ENCODE measurements at regions not wholly inside any gene's neighbourhood (a gene's known extent, or its start where the extent isn't known, plus 50 kb on each side); places are given as distances from the start of the nearest gene placed in this dataset.

DNA sequence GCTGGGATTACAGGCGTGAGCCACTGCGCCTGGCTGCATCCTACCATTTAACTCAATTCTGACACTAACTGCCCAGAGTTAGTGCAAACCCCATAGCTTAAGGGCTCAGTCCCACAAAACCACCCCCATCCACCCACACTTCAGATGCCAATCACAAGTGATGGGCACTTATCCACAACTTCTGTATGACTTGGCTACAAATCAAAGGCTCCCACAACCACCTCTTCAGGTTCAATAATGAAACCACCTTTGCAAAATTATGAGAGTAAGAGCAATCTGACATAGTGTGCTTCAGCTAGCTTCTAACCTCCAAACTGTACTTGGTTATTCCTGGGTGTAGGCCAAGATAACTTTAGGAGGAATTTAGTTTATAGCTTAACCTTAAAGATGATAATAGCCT lies 51.3 kb upstream of the SLC35F5 start:
- Histone ChIP-seq H3K4me1 (replicated peaks in 1 of 2) (peaks cover 0 to 10% of the 10 kb centered on the region in 2 donors), H3K36me3 (replicated peaks in 1 of 2) (no peaks in the 10 kb centered on the region), H3K9me3 (replicated peaks in 1 of 3) (no peaks in the 10 kb centered on the region), H3K27me3 (no peaks in the 10 kb centered on the region), H3K4me3 (no peak overlapping the region), H3K27ac (no peak overlapping the region)
- WGBS, 4 donors = 100% methylated on average over 2 of the region's 2 CpGs; no CpG with 5 or more reads in 1 of the 4 donors
- TF ChIP-seq, protein P1, sequence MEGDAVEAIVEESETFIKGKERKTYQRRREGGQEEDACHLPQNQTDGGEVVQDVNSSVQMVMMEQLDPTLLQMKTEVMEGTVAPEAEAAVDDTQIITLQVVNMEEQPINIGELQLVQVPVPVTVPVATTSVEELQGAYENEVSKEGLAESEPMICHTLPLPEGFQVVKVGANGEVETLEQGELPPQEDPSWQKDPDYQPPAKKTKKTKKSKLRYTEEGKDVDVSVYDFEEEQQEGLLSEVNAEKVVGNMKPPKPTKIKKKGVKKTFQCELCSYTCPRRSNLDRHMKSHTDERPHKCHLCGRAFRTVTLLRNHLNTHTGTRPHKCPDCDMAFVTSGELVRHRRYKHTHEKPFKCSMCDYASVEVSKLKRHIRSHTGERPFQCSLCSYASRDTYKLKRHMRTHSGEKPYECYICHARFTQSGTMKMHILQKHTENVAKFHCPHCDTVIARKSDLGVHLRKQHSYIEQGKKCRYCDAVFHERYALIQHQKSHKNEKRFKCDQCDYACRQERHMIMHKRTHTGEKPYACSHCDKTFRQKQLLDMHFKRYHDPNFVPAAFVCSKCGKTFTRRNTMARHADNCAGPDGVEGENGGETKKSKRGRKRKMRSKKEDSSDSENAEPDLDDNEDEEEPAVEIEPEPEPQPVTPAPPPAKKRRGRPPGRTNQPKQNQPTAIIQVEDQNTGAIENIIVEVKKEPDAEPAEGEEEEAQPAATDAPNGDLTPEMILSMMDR (IDR thresholded peaks at IDR 0.05) = no peak
- TF ChIP-seq POLR2A (IDR thresholded peaks at IDR 0.05) = no peak
- intact Hi-C loops (cut with DNase I) = no loop called here
- DNase-seq = no peak

DNA sequence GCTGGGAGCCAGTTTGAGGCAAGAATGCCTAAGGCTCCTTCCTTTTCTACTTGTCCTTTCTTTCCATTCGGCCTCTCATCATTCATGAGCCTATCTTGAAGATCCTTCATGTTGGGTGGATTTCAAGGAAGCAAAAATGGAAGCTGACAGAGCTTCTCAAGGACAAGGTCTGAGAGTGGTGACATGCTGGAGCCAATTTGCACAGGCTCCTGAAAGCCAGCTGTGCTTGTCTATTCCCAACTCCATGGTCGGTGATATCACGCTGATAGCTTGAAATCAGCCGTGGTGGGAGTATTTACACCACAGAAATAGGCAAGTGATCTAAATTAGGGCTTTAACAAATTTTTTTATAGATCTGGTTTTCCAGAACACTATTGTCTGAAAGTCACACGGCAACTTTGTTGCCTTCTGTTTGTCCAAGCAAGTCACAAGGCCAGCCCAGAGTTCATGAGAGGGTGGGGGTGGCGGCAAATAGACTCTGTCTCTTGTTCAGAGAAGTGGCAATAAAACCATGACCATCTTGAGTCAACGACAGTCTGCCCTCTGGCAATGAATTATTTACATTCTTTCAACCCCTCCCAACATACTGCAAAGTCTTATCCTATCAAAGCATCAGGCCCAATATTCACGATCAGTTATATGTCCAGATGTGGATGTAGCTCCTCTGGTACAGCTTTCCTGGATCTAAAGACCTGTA lies 49.9 kb upstream of the SLC35F5 start:
- 83 to 89% (median 86%) methylated on average over 8 of the region's 8 CpGs for WGBS, 4 donors
- Histone ChIP-seq H3K27ac (no peak overlapping the region), H3K4me3 (no peak overlapping the region), H3K9me3 (replicated peaks in 1 of 3) (no peaks in the 10 kb centered on the region), H3K27me3 (no peaks in the 10 kb centered on the region), H3K36me3 (replicated peaks in 1 of 2) (no peaks in the 10 kb centered on the region), H3K4me1 (replicated peaks in 1 of 2) (no peaks in the 10 kb centered on the region)
- intact Hi-C loops (cut with DNase I) = no loop called here
- TF ChIP-seq, protein P1 (IDR thresholded peaks at IDR 0.05) = no peak
- no peak for TF ChIP-seq POLR2A (IDR thresholded peaks at IDR 0.05)
- no peak for DNase-seq
